Memory B cell (primary cell): ENCODE measurements at regions not wholly inside any gene's neighbourhood (a gene's known extent, or its start where the extent isn't known, plus 50 kb on each side); places are given as distances from the start of the nearest gene placed in this dataset.

ENCODE experiments used
- ATAC-seq: fragments of 150-1000 bp; cut with Tn5 transposase; 2 replicates; pipeline ENCODE4 v1.10.0; 2021; ENCODE audit warnings: low read depth, mild to moderate bottlenecking, moderate library complexity
- DNase-seq, 2 donors: peaks; one replicate each; pipeline ENCODE4 v3.0.0; 2022; ENCODE audit warnings: low spot score in 2 of 2
- H3K27ac Mint-ChIP-seq: one replicate; pipeline ENCODE4 v1.8.0; 2022; ENCODE audit warnings: mild to moderate bottlenecking, moderate library complexity, mixed read lengths
- H3K27me3 Mint-ChIP-seq: one replicate; pipeline ENCODE4 v1.8.0; 2022; ENCODE audit warnings: mixed read lengths
- H3K36me3 Mint-ChIP-seq: one replicate; pipeline ENCODE4 v1.8.0; 2022; ENCODE audit warnings: mild to moderate bottlenecking, mixed read lengths
- H3K4me1 Mint-ChIP-seq: one replicate; pipeline ENCODE4 v1.8.0; 2022; ENCODE audit warnings: mixed read lengths
- H3K4me3 Mint-ChIP-seq: one replicate; pipeline ENCODE4 v1.8.0; 2022; ENCODE audit warnings: mild to moderate bottlenecking, moderate library complexity, mixed read lengths
- H3K9me3 Mint-ChIP-seq: one replicate; pipeline ENCODE4 v1.8.0; 2022; ENCODE audit warnings: mixed read lengths

DNA sequence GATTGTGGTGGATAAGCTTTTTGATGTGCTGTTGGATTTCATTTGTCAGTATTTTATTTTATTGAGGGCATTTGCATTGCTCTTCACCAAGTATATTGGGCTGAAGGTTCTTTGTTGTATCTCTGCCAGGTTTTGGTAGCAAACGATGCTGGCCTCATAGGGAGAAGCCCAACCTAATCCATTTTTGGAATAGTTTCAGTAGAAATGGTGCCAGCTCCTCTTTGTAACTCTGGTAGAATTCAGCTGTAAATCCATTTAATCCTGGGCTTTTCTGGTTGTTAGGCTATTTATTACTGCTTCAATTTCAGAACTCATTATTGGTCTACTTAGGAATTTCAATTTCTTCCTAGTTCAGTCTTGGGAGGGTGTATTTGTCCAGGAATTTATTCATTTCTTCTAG is 309.8 kb upstream of the SETBP1 start:
- Mint-ChIP-seq H3K27me3 (peaks cover 5% of the 10 kb centered on the region), H3K4me3 (no peak overlapping the region), H3K9me3 (peaks cover 16% of the 10 kb centered on the region), H3K4me1 (no peaks in the 10 kb centered on the region), H3K27ac (no peak overlapping the region), H3K36me3 (peaks cover 14% of the 10 kb centered on the region)
- DNase-seq = no peak
- ATAC-seq = no peak

- Mint-ChIP-seq H3K27me3 (peaks cover 5% of the 10 kb centered on the region), H3K9me3 (peaks cover 20% of the 10 kb centered on the region)
These were observed 305.7 kb upstream of the SETBP1 start for GRCh38 chr18:44374966-44375365.

GRCh38 chr18:44386401-44386800 is 294.3 kb upstream of the SETBP1 start:
- no peak overlapping the region for H3K27ac Mint-ChIP-seq
- H3K36me3 Mint-ChIP-seq = no peaks in the 10 kb centered on the region
- DNase-seq (no peak), ATAC-seq (no peak)
- H3K4me1 Mint-ChIP-seq = no peaks in the 10 kb centered on the region
- no peaks in the 10 kb centered on the region for H3K27me3 Mint-ChIP-seq
- H3K4me3 Mint-ChIP-seq = no peak overlapping the region
- no peaks in the 10 kb centered on the region for H3K9me3 Mint-ChIP-seq

More at GRCh38 chr18:44374966-44375365, 305.7 kb upstream of the SETBP1 start:
- peaks cover 20% of the 10 kb centered on the region for H3K36me3 Mint-ChIP-seq
- no peaks in the 10 kb centered on the region for H3K4me1 Mint-ChIP-seq
- no peak overlapping the region for H3K27ac Mint-ChIP-seq
- ATAC-seq = no peak
- no peak overlapping the region for H3K4me3 Mint-ChIP-seq
- DNase-seq = no peak

DNA sequence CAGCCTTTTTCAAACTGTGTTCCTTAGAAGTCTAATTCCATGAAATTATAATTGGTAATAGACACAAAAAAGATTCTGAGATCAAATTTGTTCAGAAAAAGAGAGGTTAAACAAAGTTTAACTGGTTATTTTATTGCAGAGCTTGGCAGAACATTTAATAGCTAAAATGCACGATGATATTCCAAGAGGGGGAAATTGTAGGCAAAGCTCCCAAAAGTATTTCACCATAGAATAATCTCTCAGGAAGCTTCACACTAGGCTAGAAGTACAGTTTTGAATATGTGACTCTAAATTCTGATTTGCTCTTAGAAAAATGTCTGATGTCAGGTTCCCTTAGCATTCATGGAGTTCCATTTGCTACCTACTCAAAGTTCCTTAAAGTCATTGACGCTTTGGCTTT is 292.4 kb upstream of the SETBP1 start:
- no peaks in the 10 kb centered on the region for H3K4me1 Mint-ChIP-seq
- DNase-seq = no peak
- H3K9me3 Mint-ChIP-seq = no peaks in the 10 kb centered on the region
- no peaks in the 10 kb centered on the region for H3K27me3 Mint-ChIP-seq
- H3K27ac Mint-ChIP-seq = no peak overlapping the region
- no peak overlapping the region for H3K4me3 Mint-ChIP-seq
- H3K36me3 Mint-ChIP-seq = no peaks in the 10 kb centered on the region
- ATAC-seq = no peak

DNA sequence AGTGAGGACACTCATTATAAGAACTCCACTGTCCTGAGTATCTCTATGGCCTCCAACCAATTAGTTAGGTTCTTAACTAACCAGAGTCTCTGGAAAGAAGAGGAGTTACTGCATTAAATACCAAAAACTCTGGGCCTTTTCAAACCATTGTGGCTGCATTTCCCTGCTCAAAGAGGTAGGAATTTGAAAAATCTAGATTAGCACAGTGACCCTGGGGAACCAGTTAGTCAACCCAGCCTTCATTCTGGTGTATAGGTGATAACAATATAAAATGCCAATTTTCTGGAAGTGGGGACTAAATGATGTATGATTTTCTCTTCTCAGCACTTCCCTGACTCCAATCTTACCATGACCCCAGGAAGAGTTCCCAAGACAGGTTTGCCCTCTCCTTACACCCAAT is 287.8 kb upstream of the SETBP1 start:
- Mint-ChIP-seq H3K27ac (no peak overlapping the region), H3K4me3 (no peak overlapping the region)
- no peak for ATAC-seq

GRCh38 chr18:44393406-44393805 is 287.3 kb upstream of the SETBP1 start:
- no peaks in the 10 kb centered on the region for H3K9me3 Mint-ChIP-seq
- no peaks in the 10 kb centered on the region for H3K27me3 Mint-ChIP-seq
- H3K4me3 Mint-ChIP-seq = no peak overlapping the region
- DNase-seq (no peak), ATAC-seq (no peak)
- no peaks in the 10 kb centered on the region for H3K4me1 Mint-ChIP-seq
- H3K36me3 Mint-ChIP-seq = no peaks in the 10 kb centered on the region
- H3K27ac Mint-ChIP-seq = no peak overlapping the region

More for the DNA sequence above, 287.8 kb upstream of the SETBP1 start:
- Mint-ChIP-seq H3K36me3 (no peaks in the 10 kb centered on the region), H3K4me1 (no peaks in the 10 kb centered on the region), H3K27me3 (no peaks in the 10 kb centered on the region), H3K9me3 (no peaks in the 10 kb centered on the region)
- no peak for DNase-seq

- no peaks in the 10 kb centered on the region for H3K9me3 Mint-ChIP-seq
- H3K27me3 Mint-ChIP-seq = no peaks in the 10 kb centered on the region
- DNase-seq (no peak), ATAC-seq (no peak)
- no peak overlapping the region for H3K4me3 Mint-ChIP-seq
- H3K4me1 Mint-ChIP-seq = no peaks in the 10 kb centered on the region
- no peak overlapping the region for H3K27ac Mint-ChIP-seq
- no peaks in the 10 kb centered on the region for H3K36me3 Mint-ChIP-seq
These were observed 284.1 kb upstream of the SETBP1 start for GRCh38 chr18:44396550-44396949.

- ATAC-seq = no peak
- no peak overlapping the region for H3K27ac Mint-ChIP-seq
- H3K4me3 Mint-ChIP-seq = no peak overlapping the region
- no peaks in the 10 kb centered on the region for H3K36me3 Mint-ChIP-seq
- H3K27me3 Mint-ChIP-seq = no peaks in the 10 kb centered on the region
- peaks cover 2% of the 10 kb centered on the region for H3K9me3 Mint-ChIP-seq
- peaks cover 4% of the 10 kb centered on the region for H3K4me1 Mint-ChIP-seq
- no peak for DNase-seq
These were observed 271.6 kb upstream of the SETBP1 start for GRCh38 chr18:44409071-44409470.

GRCh38 chr18:44409515-44409914 is 271.2 kb upstream of the SETBP1 start:
- no peak for DNase-seq
- H3K9me3 Mint-ChIP-seq = peaks cover 2% of the 10 kb centered on the region
- H3K4me3 Mint-ChIP-seq = no peak overlapping the region
- ATAC-seq = no peak
- H3K36me3 Mint-ChIP-seq = no peaks in the 10 kb centered on the region
- peaks cover 4% of the 10 kb centered on the region for H3K4me1 Mint-ChIP-seq
- H3K27me3 Mint-ChIP-seq = no peaks in the 10 kb centered on the region
- H3K27ac Mint-ChIP-seq = no peak overlapping the region

GRCh38 chr18:44410740-44411139 is 269.9 kb upstream of the SETBP1 start:
- no peak for DNase-seq
- no peak for ATAC-seq
- Mint-ChIP-seq H3K4me3 (no peak overlapping the region), H3K4me1 (peaks cover 4% of the 10 kb centered on the region), H3K9me3 (peaks cover 2% of the 10 kb centered on the region), H3K36me3 (no peaks in the 10 kb centered on the region), H3K27ac (no peak overlapping the region), H3K27me3 (no peaks in the 10 kb centered on the region)

DNA sequence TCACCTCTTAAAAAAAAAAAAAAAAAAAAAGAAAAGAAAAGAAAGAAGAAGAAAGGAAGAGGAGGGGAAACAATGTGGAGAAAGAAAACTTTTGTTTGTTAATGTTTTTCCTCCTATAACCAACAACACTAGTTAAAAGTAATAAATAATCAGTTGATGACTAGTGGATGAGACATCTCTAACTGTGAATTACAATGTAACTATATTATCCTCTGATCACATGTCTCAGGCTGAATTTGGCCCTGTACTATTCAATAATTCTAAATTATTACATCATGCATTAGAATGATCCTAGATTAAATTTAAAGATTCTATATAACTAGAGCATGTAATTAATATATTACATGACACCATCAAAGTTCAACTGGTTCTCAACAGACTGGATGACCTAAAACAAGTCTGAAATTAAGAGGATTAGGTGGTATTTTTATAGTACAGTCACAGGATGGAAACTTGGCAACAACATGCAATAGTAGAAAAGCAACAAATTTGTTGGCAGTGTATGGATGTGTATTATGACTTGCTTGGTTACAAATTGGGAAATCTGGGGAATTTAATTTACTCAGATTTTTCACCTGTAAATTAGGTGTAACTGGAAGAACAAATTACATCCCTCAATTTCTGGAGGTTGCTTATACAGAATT is 269.3 kb upstream of the SETBP1 start:
- Mint-ChIP-seq H3K27me3 (no peaks in the 10 kb centered on the region), H3K36me3 (no peaks in the 10 kb centered on the region), H3K4me3 (no peak overlapping the region), H3K4me1 (peaks cover 4% of the 10 kb centered on the region), H3K27ac (no peak overlapping the region), H3K9me3 (no peaks in the 10 kb centered on the region)
- no peak for DNase-seq
- no peak for ATAC-seq

DNA sequence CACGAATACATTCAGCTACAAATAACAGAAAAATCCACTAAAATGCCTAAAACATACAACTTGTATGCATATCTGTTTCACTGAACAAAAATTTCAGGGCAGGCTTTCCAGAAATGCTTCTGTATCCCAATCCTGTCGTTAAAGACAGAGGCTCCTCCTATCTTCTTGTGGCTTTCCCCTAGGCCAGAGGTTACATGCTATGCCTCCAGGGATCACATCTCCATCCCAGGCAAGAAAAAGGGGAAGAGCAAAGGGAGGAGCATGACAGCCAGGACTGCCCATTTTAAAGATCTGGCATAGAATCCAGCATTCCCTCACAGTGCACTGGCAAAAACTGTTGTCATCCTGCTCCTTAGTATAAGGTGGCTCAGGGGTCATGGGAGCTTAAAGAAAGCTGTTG is 268.7 kb upstream of the SETBP1 start:
- Mint-ChIP-seq H3K9me3 (no peaks in the 10 kb centered on the region), H3K4me3 (no peak overlapping the region), H3K27me3 (no peaks in the 10 kb centered on the region), H3K36me3 (no peaks in the 10 kb centered on the region), H3K27ac (no peak overlapping the region), H3K4me1 (peaks cover 4% of the 10 kb centered on the region)
- DNase-seq (no peak), ATAC-seq (no peak)

DNA sequence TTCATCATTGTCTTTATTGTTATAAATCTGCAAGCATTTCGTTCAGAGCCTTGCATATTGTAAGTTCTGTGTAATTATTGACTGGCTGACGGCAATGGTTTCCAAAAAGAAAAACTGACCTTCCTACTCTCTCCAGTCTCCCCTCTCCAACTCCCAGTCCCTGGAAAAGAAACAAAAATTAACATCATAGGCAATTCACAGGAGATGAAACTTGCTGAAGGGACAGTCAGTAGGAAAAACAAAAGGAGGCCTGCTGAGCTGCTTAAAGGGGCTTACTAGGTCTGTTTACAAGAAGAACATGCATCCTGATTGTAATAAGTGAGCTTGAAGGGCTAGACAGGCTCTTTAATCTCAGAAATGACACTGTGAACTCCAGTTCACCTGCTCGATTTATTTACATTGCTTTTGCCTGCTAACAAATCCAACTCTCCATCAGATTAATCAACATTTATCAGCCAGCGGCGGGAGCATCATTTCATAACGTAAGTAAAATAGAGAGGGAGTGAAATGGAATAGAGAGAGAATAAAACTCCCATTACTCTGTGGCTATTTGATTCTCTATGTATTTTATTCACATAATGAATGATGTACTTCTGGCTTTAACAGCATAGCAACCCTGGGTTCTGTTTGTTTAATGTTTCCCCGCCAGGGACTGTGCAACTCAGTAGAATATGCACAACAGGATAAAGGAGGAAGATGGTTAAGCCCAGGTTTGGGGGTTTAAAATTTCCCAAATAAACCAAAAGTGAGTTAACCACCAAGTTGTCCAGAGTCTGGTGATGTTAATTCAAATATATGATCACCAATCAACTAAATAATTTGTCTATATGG is 256.7 kb upstream of the SETBP1 start:
- Mint-ChIP-seq H3K4me3 (no peak overlapping the region), H3K36me3 (peaks cover 3% of the 10 kb centered on the region)
- no peak for ATAC-seq

DNA sequence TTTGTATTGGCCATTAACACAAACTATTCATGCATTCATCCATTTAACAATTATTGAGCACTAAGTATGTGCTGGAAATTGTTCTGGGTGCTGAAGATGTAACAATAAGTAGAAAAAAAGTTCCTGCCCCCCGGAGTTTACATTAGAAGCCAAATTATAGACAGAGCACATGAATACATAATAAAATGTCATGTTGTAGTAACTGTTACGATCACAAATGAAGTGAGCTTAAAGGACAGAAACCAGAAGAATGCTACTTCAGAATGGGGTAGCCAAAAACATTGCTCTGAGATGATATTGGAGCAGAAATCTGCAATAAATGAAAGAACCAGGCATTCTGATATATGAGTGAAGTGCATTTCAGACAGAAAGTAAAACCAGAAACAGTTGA is 256.0 kb upstream of the SETBP1 start:
- Mint-ChIP-seq H3K36me3 (no peaks in the 10 kb centered on the region), H3K27me3 (no peaks in the 10 kb centered on the region), H3K27ac (no peak overlapping the region), H3K9me3 (peaks cover 3% of the 10 kb centered on the region), H3K4me1 (no peaks in the 10 kb centered on the region), H3K4me3 (no peak overlapping the region)
- no peak for DNase-seq
- no peak for ATAC-seq

More for the DNA sequence above, 256.7 kb upstream of the SETBP1 start:
- H3K9me3 Mint-ChIP-seq = peaks cover 5% of the 10 kb centered on the region
- no peak for DNase-seq
- H3K4me1 Mint-ChIP-seq = no peaks in the 10 kb centered on the region
- H3K27ac Mint-ChIP-seq = no peak overlapping the region
- H3K27me3 Mint-ChIP-seq = no peaks in the 10 kb centered on the region

DNA sequence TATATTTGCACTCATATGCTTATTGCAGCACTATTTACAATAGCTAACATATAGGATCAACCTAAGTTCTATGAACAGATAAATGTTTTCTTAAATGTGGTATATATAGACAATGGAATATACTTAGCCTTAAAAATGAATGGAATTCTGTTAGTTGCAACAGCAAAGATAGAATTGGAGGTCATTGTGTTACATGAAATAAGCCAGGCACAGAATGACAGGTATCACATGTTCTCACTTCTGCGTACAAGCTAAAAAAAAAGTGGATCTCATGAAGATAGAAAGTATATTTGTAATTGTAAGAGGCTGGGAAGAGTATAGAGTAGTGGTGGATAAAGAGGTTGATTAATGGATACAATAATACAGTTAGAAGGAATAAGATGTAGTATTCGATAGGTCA is 255.5 kb upstream of the SETBP1 start:
- Mint-ChIP-seq H3K36me3 (no peaks in the 10 kb centered on the region), H3K4me3 (no peak overlapping the region), H3K9me3 (peaks cover 3% of the 10 kb centered on the region), H3K27ac (peak overlapping the region; percentile 0), H3K27me3 (no peaks in the 10 kb centered on the region), H3K4me1 (no peaks in the 10 kb centered on the region)
- ATAC-seq = no peak
- no peak for DNase-seq
